ENCODE measurements at regions not wholly inside any gene's neighbourhood (a gene's known extent, or its start where the extent isn't known, plus 50 kb on each side); places are given as distances from the start of the nearest gene placed in this dataset.
"Not testable (repeated sequence)": the region's sequence is repeated elsewhere in the genome, so short reads cannot be mapped to it uniquely, and the experiment has no call there.

DNA sequence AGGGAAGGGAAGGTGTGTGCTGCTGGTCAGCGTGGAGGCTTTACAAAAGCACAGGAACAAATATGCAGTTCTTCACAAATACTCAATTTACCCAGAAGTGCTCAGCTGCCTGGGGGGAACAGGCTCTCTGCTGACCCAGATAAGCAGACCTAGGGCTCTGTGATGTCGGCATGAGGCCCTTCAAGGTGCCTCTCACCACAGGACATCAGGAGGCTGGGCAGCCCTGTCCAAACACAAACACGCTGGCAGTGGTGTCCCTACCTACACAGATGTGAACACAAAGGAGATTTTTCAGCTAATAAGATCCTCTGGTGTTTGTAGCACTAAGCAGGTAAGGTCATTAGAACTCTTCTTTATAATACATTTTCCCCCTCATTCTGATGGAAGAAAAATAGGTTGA, 243.0 kb upstream of the PROX1 start:
- no peak for DNase-seq

DNA sequence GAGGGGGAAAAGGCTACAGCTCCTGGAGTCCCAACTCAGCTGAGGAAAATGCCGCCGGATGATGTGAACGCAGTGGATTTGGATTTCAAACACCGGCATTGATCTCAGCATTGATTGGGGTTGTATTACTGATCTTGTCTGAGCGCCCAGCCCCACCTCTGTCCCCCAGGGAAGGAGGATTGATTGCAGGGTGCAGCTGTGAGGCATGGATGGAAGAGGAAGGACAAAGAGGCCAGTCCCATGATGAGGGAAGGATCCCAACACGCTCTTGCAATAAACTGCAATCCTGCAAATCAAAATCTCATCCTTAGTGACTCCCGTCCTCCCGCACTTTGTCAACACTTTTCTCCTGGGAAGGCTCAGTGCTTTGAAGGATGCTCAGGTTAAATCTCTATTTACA, 242.3 kb upstream of the PROX1 start:
- no peak for DNase-seq

DNA sequence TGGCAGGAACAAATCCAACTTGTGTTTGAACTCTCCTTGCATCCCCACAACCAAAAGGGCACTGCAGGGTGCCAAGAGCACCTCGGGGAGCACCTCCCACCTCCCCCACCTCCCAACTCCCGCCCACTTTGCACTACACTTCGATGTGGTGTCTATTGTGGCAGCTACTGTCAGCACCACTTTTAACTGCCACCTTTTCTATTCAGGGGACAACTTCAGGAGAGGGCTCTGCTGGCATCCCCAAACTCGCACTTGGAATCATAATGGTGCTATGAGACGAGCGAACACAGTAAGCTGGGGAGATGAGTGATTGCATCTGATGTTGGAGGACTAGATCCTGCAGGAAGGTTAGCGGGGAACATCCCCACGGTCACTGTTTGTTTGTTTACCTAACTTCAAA, 238.2 kb upstream of the PROX1 start:
- DNase-seq = no peak

DNA sequence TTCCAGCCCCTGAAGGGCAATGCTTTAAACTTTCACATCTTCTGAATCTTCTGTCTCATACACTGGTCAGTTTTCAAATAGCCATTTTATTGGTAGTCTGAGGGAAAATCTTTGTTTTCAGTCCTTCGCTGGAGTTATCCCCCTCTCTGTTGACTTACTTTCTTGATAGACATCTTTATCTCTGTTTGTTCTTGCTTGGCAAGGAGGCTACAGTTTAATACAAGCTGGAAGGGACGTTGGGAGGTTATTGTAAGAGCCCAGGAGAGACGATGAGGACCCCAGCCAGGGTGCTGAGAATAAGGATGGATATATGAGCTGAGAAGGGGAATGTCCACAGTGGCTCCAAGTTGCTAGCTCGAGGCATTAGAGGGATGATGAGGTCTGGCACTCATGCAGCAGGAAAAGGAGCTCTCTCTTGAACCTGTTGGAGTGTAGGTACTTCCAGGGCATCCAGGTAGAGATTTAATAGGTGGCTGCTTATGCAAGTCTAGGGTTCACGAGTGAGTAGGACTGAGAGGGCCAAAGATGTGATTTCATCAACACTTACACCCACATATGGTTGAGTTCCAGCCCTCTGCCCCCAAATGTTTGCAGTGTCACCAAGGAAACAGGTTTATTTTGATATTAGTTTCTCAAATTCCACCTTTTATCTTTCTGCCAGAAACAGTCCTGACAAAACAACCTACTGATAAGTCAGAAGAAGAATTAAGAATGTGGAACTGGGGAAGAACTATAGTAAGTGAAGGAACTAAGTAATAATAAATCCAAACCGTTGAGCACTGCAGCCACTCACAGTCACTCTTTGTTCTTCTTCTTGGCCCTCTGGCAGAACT, 237.3 kb upstream of the PROX1 start:
- DNase-seq = no peak

DNA sequence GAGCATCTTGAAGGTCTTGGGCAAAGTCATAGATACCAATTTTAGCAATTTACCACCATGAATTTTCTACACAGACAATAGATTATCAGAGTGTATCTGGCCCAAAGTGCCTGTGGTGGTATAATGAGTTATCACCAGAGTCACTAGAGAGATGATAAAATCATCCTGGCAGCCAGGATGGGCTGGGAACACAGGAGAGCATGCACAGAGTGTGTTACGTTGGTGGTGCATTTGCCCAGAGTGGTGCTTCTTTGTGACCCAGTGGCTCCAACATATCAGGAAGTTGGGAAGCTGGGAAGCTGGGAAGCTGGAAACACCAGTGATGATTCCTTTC, 236.7 kb upstream of the PROX1 start:
- DNase-seq = no peak

DNA sequence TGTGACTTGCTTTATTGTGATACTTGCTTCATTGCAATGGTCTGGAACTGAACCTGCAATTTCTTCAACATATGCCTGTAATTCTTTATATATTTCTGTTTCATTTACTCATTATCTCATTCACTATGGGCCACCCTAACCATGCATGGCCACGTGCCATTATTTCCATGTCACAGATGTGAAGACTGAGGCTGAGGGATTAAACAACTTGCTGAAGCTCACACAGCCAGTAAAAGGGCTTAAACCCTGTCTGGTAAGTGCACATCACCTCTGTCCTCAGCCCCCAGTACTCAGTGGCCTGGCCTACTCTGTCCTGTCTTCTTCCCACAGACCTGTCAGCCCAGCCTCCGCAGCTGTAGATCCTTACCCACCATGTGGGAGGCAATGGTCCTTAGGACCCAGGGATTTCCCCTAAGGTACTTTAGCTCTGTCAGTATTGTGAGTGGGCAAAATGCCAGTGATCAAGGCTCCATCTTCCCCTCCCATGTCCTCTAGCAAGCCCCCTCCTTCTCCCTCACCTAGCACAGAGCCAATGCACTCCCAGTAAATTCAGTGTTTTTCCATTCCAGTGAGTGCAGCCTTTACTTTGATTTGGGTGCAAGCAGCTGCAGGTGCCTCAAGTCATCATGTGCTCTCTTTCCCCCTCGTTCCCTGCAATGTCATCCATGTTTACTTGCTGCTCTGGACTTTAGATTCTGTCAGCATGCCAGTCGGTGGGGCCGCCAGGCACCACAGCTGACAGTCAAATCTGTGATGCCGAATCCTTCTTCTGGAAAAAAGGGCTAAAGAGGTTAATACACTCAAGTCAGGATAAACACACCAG, 228.2 kb upstream of the PROX1 start:
- peak; percentile 41 for DNase-seq

DNA sequence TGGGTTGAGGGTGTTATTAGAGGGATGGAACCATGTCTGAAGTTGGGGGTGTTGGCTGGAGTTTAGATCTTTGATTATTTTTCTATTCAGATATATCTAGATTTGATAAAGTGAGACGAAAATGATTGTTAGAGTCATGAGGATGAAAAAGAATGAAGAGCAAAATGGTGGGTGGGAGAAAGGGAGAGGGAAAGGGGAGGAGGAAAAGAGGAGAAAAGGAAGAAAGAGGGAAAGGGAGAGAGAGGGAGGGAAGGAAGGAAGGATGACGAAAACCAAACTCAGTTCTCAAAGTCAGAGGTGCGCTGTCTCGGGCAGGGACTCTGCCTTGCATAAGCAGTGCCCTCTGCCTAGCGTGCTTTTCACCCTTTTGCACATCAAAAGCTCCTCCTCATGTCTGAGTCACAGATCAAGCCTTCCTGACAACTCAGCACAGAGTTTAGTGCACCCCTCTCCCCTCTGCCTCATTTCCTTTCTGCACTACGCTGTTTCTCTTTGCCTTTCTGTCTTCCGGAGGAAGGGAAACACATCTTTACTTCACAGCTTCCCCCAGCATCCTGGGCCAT, 225.8 kb upstream of the PROX1 start:
- no peak for DNase-seq

DNA sequence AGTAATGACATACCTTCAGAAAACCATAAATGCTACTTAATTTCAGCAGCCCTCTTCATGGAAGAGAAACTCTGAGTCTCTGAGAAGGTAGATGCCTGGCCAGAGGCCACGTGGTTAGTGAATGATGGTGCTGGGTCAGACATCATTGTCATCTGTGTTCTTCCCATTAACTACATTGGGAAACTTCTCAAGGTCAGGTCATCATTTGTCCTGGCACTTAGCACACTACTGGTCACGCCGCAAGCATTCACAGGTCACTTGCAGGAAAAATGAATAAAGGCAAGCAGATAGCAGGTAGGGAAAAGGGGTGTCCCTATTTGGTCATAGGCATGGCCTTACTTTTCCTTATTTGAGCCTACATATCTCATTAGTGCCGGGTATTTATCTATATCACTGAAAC, 220.1 kb upstream of the PROX1 start:
- DNase-seq = no peak

DNA sequence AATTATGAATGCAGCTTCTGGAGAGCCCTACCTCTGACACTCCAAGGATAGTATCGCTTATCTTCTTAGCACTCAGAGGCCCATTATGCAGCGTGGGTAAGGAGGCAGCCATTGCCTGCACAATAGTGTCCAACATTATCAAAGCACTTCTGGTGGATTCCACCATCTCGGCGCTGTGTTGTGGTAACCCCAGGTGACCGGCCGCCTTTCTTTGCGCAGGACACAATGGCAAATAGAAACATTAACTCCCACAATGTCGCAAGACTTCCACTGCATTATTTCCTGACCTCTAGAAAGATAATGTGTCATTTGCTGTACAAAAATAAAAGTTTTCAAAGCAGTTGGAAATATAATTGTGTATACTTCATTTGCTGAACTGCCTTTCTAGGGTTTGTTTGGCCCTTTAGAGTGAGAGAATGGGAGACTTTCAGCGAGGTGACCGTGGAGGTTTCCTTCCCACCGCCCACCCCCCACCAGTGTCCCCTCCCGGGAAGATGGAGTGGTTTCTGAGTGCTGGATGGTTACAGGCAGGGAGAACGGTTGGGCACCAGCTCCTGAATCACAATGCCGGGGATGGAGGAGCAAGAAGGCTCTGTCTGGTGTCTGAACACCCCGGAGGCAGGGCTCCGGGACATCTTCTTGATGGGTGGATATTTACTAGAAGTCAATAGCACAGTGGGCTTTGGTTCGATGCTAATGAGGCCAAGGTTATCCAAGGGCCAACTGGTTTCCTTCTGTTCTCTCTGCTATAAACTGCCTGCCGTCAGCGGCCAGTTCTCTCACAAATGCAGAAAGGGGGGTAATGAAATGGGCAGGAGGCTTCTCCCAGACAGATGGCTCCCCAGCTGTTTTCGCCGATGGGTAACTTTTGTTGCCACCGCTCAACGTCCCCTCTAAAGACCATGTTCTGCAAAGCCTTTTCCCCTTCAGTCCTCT, 215.4 kb upstream of the PROX1 start:
- no peak for DNase-seq

DNA sequence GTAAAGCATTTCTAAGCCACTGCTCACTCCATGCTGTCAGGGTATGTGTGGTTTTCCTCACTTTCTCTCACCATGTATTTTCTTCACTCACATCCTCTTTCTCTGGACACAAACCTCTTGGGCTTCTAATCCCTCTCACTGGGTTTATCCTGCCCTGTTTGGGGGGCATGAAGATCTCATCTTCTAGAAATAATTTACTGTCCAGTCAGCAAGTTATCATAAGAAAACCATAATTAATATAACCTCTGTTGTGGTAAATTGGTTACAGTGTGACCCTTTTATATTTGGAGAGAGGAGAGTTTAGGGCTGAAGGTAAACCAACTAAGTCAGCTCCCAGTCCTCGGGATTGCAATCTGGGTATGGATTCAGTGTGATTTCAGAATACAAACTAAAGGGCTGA, 213.8 kb upstream of the PROX1 start:
- DNase-seq = no peak

DNA sequence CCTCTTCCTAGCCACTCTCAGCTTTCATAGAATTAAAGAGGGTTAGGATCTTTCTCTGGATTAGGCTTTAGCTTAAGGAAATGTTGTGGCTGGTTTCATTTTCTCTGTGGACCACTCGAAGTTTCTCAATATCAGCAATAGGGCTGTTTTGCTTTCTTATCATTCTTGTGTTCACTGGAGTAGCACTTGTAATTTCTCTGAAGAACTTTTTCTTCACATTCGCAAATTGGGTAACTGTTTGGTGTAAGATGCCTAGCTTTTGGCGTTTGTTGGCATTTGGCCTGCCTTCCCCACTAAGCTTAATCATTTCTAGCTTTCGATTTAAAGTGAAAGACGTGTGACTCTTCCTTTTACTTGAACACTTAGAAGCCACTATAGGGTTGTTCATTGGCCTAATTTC, 210.8 kb upstream of the PROX1 start:
- DNase-seq = no peak

DNA sequence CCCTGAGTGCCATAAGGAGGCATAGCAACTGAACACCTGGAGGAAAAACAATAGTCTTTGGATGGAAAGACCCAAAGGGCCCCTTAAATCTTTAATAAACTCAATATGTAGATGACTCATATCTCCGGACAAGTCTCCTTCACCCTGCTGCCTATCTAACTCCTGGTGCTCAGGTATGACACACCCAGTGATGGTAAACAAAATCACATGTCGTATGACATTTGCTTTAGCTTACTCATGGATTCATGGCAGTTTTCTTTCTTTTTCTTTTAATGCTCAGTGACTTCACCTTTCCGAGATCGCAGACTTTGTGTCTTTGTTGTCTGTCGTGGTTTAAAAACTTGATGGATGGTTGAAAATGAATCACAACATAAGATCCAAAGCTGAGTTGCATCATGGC, 208.5 kb upstream of the PROX1 start:
- no peak for DNase-seq

DNA sequence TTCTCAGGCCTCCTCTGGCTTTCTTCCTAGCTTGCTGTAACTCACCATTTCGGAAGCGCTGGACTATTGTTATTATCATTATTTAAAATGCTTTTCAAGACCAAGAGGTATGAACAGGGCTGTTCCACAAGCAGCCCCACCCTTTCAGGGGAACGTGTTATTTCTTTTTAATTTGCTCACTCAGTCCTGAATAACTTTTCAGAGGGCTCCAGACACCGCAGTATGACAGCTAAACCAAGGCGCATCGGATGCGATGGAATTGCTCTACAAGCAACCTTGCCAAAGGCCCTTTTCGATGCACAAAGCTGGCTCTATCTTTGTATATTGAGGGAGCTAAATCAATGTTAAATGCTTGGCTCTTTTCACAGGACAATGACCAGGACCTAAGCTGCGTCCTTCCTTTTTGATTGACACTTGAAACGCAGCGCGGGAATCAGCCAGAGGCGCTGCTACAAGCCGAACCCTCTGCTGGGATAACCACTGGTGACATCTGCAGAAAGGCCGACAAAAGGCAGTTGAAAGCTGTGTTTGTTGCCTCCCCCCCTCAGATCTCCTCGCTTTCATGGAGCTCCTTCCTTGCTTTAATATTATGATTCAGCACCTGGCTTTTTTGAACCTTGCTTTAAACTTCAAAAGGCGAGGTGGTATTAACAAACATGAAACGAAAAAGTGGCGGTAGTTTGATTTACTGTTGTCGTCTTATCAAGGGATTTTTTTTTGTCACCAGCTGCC, 204.7 kb upstream of the PROX1 start:
- no peak for DNase-seq

DNA sequence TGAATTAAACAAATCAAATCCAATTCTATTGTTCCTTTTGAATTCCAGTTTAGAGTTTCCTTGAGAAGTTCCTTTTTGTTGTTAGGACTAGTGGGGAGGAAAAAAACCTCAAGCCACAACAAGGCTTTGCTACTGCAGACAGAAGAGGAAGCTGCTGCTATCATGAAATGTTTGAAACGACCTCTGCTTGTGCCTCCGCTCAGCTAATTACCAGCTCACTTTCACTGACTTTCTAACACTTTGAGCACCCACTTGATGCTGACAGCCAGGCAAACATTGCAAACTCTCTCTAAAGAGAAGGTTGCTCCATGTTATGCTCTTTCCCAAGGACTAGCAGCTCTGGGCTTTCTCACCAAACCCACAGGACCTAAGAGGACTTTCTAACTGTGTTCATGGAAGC, 203.9 kb upstream of the PROX1 start:
- no peak for DNase-seq

DNA sequence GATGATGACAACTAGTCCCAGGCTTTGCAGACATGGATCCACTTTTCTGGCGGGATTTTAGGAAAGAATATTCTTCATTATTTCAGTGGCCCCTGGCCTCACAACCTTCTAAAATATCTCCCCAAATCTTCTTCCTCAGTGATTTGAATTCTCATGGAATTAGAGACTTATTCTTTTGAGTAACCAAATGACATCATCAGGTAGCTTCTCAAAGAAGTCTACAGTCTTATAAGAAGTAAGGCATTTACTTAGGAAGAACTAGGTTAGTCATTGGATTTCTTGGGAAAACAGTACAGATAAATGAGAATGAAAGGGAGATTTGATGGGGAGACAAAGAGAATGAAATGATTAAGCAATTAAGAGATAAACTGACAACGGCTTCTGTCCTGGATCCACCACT, 201.1 kb upstream of the PROX1 start:
- DNase-seq = no peak

DNA sequence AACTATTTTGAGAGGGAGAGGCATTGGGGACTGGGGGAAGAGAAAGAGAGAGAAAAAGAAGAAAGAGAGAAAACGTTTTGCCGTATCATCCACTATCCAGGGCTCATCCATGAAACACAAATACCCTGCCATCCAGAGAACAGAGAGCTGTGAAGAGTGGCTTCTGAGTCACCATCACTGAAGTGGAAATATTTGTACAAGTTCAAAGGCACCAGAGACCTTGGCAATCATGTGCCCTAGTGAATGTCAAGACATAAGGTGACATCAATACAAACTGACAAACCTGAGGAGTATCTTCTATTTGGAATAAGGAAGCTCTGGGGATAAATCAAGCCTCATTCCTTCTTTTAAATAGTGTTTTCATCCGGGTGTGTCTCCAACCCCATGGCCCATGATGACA, 197.2 kb upstream of the PROX1 start:
- DNase-seq = no peak

DNA sequence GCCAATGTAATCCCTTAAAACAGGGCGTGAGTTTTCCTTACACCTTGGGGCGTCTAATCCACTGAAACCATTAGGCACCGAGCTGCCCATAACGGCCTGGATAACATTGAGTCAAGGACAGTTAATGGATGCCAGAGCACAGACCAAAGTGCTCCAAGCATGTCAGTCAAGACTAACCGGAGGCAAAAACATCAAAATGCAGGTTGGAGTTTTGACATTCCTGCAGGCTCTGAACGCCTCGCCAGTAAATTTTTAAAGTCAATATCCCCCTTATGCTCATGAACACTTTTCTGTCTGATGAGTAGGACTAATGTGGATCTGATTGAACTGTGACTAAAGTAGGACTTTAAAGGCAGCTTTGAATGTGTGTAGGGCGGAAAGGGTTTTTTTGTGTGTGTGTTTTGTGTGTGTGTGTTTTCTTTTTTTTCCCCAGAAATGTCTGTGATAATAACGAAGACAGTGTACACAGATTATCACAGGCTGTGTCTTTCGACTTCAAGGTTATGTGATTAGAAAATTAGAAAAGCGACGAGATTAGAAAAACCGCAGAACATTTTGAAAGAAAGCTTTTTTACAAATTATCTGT, 194.2 kb upstream of the PROX1 start:
- no peak for DNase-seq

DNA sequence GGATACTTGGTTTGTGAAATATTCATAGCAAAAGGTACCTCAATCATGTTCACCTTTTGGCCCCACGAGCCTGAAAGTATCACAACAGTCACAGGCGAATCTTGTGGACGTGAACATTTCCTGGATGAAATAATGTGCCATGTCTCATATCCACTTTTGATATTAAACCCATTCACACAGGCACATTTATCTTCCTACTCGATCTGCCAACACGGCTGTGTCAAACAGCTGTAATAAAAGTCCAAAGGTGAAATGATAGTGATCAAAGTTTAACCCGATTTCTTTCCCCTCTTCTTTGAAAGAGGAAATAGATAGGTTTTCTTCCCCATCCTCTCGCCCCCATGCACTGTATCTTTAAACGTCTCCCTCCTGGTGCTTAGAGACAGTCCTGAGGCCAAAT, 191.2 kb upstream of the PROX1 start:
- no peak for DNase-seq

DNA sequence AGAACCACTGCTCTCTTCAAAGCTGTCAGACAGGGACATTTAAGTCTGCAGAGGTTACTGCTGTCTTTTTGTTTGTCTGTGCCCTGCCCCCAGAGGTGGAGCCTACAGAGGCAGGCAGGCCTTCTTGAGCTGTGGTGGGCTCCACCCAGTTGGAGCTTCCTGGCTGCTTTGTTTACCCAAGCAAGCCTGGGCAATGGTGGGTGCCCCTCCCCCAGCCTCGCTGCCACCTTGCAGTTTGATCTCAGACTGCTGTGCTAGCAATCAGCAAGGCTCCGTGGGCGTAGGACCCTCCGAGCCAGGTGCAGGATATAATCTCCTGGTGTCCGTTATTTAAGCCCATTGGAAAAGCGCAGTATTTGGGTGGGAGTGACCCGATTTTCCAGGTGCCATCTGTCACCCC, 179.5 kb upstream of the PROX1 start:
- not testable (repeated sequence) for DNase-seq

DNA sequence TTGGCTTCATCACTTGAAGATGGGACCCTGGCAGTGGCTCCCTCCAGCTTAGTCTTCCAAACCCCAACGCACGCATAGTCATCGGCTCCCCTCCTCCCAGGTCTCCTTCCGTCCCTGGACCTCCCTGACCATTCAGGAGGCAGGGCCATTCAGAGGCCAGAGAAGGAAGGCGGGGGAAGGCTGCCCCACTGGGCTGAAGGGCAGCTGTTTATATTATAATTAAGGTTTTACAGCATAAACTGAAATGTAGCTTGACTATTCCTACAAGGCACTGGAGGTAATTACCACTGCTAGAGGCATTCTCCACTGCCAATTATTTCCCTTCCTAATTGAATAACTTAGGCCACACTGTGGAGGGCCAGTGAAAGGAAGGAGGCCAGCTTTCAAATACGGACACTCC, 170.6 kb upstream of the PROX1 start:
- DNase-seq = no peak

DNA sequence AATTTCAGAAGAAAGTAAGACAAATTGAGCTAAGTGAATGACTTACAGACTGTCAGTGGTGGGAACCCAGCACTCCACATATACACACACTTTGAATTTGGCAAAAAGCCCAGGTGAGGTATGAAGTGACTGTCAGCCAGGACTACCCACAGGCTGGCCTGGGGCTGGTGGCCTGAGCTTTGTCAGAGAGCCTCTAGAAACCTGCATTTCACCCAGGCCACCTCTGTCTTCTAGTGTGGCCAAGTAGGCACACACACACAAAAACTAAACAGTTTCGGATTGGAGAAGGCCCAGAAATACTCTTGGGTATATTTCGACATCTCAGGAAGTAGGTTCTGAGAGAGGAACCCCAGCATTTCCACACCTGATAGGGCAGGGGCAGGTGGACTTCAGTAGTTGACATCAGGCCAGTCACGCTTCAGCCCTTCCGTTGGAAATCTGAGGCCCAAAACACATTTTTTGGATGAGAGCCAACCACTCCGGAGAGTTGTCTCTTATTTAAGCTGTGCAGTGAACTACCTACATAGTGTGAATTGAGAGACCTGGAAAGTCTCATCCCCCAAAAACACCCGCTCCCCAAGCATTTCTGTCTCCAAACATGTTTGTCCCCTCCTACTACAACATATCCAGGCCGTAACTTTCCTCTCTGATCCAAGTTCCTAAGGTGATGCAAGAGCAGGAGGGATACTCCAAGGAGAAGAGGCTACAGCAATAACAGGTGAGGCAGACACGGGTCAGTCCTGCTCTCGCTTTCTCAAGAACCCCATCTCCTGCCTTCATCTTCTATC, 167.2 kb upstream of the PROX1 start:
- no peak for DNase-seq
